ENCODE measurements at regions not wholly inside any gene's neighbourhood (a gene's known extent, or its start where the extent isn't known, plus 50 kb on each side); places are given as distances from the start of the nearest gene placed in this dataset.

GRCh38 chr11:134528453-134528852, 116.4 kb upstream of the B3GAT1 start:
- TF ChIP-seq ZBTB6 (tag by site-specific recombination; IDR thresholded peaks at IDR 0.05), result no peak
- TF ChIP-seq PBX3 (CRISPR knock-in tag; IDR thresholded peaks at IDR 0.05), result no peak
- no peak for TF ChIP-seq ZNF488 (tag by site-specific recombination; IDR thresholded peaks at IDR 0.05)
- TF ChIP-seq, protein P1, sequence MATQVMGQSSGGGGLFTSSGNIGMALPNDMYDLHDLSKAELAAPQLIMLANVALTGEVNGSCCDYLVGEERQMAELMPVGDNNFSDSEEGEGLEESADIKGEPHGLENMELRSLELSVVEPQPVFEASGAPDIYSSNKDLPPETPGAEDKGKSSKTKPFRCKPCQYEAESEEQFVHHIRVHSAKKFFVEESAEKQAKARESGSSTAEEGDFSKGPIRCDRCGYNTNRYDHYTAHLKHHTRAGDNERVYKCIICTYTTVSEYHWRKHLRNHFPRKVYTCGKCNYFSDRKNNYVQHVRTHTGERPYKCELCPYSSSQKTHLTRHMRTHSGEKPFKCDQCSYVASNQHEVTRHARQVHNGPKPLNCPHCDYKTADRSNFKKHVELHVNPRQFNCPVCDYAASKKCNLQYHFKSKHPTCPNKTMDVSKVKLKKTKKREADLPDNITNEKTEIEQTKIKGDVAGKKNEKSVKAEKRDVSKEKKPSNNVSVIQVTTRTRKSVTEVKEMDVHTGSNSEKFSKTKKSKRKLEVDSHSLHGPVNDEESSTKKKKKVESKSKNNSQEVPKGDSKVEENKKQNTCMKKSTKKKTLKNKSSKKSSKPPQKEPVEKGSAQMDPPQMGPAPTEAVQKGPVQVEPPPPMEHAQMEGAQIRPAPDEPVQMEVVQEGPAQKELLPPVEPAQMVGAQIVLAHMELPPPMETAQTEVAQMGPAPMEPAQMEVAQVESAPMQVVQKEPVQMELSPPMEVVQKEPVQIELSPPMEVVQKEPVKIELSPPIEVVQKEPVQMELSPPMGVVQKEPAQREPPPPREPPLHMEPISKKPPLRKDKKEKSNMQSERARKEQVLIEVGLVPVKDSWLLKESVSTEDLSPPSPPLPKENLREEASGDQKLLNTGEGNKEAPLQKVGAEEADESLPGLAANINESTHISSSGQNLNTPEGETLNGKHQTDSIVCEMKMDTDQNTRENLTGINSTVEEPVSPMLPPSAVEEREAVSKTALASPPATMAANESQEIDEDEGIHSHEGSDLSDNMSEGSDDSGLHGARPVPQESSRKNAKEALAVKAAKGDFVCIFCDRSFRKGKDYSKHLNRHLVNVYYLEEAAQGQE (tag by site-specific recombination; IDR thresholded peaks at IDR 0.05), result no peak
- no peak for TF ChIP-seq ZNF366 (tag by site-specific recombination; conservative IDR thresholded peaks at IDR 0.05)
- TF ChIP-seq, protein P2, sequence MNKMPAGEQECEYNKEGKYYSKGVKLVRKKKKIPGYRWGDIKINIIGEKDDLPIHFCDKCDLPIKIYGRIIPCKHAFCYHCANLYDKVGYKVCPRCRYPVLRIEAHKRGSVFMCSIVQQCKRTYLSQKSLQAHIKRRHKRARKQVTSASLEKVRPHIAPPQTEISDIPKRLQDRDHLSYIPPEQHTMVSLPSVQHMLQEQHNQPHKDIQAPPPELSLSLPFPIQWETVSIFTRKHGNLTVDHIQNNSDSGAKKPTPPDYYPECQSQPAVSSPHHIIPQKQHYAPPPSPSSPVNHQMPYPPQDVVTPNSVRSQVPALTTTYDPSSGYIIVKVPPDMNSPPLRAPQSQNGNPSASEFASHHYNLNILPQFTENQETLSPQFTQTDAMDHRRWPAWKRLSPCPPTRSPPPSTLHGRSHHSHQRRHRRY (tag by site-specific recombination; IDR thresholded peaks at IDR 0.05), result no peak
- TF ChIP-seq SCRT1 (tag by site-specific recombination; IDR thresholded peaks at IDR 0.05; ENCODE audit: borderline replicate concordance), result no peak
- TF ChIP-seq CTCF (tag by site-specific recombination; IDR thresholded peaks at IDR 0.05), result no peak
- TF ChIP-seq MZF1 (tag by site-specific recombination; IDR thresholded peaks at IDR 0.05; ENCODE audit: borderline replicate concordance), result no peak
- TF ChIP-seq ZFP37 (tag by site-specific recombination; IDR thresholded peaks at IDR 0.05), result no peak
- TF ChIP-seq ZNF350 (tag by site-specific recombination; IDR thresholded peaks at IDR 0.05), result no peak

Measured in HEK293 (cell line).